GM19239 (cell line): ENCODE measurements at regions not wholly inside any gene's neighbourhood (a gene's known extent, or its start where the extent isn't known, plus 50 kb on each side); places are given as distances from the start of the nearest gene placed in this dataset.

Experiments used
- DNase-seq: peaks from one replicate; pipeline ENCODE4 v3.0.0; 2011; ENCODE audit warnings: low spot score; ENCODE audit not compliant: insufficient read length
- FAIRE-seq: peaks from 2 replicates; lab custom pipeline; 2011; peaks lifted over from hg19 to GRCh38; lab: Jason Lieb, UNC

GRCh38 chr22:49721211-49721763 is 106.4 kb downstream of the BRD1 start:
- FAIRE-seq (no peak), DNase-seq (no peak)

DNA sequence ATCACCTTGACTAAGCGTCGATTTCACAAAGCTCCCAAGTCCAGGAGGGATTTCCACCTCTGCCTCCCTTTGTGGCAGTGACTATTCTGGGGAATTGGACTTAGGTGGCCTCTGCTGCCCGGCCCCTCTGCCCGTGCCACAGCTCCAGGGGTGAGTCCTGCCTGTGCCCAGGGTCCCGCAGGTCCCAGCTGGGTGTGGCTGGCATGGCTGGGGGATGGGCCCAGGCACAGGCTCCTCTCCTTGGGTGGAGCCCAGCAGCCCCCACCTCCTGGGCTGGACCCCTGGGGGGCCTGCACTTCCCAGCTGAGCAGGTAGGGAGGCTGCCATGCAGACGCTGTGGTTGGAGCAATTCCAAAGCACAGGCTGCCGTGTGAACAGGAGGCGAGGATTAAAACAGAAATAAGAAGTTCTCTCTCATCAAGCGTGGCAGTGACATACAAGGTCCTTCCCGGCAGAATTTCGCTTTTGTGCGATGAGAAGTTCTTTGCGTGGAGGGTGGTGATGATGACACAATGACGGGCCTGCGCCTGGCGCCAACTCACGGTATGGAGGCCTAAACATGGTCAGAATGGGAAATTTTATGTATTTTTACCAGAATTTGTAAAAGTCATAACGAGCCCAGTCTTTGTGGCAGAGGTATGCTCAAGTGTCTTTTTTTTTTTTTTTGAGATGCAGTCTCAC is 107.3 kb downstream of the BRD1 start:
- FAIRE-seq (no peak), DNase-seq (no peak)

DNA sequence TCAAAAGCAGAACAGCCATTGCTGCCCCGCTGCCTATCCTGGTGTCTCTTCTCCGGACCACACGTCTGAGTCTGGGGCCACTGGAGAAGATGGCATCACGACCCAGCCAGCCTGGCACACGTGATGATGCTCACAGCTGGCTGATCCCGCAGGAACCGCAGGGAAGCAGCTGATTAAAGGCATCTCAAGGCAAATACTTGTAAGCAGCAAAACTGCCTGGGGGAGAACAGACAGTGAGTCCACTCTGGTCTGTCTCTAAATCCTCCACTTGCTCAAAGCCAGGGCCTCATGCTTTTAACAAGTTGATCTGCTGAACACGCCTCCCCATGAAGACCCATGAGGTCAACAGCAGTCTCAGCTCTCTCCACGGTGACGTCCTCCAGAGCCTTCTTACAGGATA is 108.6 kb downstream of the BRD1 start:
- DNase-seq (no peak), FAIRE-seq (no peak)

DNA sequence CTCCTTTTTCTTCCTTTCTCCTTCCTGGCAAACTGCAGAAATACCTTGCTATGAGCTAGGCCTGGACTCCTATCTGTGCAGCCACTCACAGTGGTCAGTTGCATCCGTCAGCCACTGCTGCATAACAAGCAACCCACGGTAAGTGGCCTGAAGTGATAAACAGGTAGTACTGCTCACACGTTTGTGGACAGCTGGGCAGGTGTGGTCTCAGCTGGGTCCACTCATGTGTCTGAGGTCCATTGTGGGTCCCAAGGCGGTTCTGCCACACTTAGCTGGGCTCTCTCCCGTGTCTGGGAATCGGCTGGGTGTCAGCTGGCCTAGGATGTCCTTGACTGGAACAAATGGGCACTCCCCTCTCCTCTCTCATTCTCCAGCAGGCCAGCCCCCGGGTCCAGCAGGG is 109.3 kb downstream of the BRD1 start:
- no peak for FAIRE-seq
- no peak for DNase-seq

- FAIRE-seq (no peak), DNase-seq (no peak)
Observed at GRCh38 chr22:49717322-49717919, 110.3 kb downstream of the BRD1 start.

DNA sequence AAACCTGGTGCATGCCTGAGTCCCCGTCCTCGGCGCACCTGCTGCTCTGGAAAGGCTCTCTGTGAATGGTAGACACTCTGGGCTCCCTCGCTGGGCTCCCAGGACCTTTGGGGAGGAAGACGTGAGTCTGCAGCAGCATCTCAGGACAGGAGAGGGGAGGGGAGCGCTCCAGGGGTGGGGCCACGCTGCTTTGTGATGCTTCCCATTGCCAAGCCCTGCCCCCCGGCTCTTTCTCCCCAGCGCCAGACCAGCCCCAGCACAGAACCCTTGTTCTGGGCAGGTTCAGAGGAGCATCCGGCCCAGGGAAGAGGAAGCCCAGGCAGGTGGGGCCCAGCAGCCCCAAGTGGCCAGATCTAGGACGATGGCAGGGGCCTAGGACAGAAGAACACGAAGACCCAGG is 111.2 kb downstream of the BRD1 start:
- no peak for FAIRE-seq
- DNase-seq: no peak

- no peak for FAIRE-seq
- no peak for DNase-seq
Observed at GRCh38 chr22:49715450-49715849, 112.2 kb downstream of the BRD1 start.

DNA sequence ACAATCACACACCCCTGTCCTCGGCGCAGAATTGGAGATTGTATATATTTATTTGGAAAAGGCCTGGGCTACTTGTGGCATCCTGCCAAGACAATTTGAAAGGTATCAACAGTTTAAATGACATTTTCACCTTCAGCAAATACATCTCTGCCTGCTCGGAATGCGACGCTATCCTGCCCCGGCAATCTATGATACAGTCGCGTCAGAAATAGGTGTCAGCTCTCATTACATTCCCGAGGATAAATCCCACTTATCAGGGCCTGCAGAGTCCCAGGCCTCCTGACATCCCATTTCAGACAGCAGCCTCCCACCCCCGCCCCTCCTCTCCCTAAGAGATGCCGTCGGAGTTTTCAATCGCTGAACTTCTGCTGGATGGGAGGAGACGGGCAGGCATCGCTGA is 114.7 kb downstream of the BRD1 start:
- DNase-seq (no peak), FAIRE-seq (no peak)

DNA sequence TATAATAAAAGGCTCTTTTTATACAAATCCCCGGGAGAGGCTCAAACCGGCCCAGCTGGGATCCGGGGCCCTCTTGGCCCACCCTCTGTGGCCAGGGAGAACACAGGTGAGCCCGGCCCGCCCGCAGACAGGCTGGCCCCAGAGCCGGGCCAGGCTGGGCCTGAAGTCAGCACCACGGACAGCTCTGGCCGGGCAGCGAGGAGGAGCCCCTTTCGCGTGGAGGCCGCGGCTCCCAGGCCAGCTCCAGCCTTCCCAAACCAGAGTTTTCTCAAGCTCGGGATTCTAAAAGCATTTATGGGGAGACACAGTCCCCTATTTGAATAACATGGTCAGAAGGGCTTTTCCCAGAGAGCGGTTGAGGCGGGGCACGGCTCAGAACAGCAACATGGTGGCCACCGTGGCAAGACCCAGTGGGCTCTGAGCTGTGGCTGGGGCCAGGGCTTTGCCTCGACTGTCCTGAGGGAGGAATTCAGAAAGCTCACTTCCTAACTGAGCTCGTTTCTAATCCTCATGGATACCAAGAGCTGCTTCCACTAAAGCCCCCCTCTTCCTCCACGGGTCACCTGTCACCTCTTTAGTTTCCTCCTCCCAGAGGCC is 115.4 kb downstream of the BRD1 start:
- FAIRE-seq (no peak), DNase-seq (no peak)

GRCh38 chr22:49710746-49711145 is 116.9 kb downstream of the BRD1 start:
- no peak for DNase-seq
- no peak for FAIRE-seq

DNA sequence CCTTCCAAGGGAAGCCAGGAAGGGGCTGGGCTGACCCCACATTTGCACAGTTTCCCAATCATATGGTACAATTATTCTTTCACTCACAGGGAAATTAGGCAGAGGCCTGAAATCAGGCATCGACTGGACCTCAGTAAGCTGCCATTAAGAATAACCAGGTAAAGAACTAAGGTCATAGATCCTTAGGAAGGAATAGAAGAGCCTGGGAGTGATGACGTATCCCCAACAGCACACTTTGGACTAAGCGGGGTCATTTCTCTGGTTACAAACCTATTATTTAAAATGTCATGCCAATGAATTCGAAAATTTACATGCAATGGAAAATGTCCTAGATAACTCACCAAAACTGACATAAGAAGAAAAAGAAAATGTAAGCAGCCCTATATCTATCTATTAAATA is 118.2 kb downstream of the BRD1 start:
- FAIRE-seq: no peak
- DNase-seq: no peak

DNA sequence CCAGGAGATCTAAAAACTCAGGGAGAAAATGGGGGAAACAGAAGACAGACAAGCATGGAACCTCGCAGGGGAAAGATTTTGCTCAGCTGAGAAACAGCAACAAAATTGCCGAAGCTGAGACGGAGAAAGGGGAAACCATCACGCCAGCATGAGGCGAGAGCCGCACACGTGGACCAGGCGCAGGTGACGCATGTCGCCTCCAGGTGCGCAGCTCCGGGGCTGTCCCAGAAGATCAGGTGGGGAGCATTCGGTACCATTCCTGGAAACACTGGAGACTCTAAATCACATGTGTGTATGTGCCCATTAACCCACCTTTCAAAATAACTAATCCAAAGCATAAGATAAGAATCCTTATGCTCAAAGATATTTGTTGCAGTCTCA is 121.7 kb downstream of the BRD1 start:
- FAIRE-seq (no peak), DNase-seq (no peak)

GRCh38 chr22:49705216-49705971 is 122.3 kb downstream of the BRD1 start:
- FAIRE-seq (no peak), DNase-seq (no peak)

DNA sequence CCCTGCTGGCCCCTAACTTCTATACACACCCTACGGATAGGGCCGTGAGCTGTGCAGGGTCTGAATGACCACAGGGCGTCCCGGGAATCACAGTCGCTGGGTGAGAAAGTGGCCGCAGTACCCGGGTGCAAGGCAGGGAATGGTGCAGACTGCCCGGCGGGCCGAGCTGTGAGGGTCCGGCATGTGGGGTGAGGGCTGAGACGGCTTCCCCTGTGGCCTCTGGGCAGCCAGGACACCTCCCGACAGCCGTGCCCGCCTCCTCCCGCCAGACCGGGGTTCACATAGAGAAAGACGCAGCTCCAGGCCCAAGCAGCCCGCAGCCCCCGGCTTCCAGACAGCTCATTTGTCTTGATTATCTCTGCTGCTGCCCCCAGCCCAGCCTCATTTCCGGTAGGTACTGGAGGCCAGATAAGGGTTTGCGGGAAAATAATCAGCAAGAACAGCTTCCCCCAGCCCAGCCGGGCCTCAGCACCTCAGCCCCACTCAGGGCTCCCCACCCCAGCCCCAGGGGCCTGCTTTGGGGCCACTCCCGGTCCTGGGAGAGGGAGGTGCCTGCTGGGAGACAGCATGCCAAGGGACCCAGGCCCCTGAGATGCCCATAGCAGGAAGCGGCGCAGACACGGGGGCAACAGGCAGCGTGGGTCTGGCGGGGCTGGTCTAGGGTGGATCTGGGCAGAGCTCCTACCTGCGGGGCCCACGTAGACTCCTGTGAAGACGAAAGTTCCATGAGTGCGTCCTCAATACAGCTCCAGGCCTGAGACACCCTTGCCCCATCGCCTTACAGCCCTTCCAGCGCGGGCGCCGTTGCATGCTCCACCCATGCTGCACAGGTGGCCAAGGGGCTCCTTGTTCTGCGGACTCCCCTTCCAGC is 123.1 kb downstream of the BRD1 start:
- DNase-seq: no peak
- no peak for FAIRE-seq

- FAIRE-seq: no peak
- no peak for DNase-seq
Observed at GRCh38 chr22:49703990-49704344, 123.7 kb downstream of the BRD1 start.

GRCh38 chr22:49703505-49703904 is 124.2 kb downstream of the BRD1 start:
- DNase-seq (no peak), FAIRE-seq (no peak)

- DNase-seq (no peak), FAIRE-seq (no peak)
Observed at GRCh38 chr22:49702068-49702397, 125.6 kb downstream of the BRD1 start.

DNA sequence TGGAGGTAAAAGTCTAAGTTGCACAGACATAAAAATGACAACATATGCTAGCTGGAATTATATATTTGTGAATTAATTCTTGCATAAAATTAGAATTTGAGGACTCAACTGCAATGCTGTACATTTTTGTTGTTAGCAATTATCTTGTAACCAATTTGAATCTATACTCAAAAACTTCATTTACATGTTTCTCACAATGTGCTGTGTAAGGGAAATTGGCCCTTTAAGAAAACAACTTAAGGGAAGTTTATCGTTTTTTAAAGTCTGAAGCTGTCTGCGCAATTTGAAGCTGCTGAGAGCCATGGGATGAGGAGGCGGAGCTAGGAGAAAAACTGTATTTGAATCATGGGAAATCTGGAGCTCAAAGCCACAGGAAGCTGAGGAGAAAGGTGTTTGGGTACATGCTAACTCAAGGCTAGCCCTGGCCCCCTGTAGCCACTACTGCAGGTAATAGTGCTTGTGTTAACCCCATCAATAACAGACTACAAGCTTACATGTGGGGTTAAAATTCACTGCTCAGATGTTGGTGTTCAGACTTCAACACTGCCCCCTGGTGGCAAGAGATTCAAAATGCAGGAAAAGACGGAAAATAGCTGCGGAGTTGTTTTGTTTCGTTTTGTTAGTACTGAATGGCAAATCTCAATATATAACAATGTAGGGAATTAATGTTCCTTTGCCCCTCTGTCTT is 126.1 kb downstream of the BRD1 start:
- DNase-seq (no peak), FAIRE-seq (no peak)

DNA sequence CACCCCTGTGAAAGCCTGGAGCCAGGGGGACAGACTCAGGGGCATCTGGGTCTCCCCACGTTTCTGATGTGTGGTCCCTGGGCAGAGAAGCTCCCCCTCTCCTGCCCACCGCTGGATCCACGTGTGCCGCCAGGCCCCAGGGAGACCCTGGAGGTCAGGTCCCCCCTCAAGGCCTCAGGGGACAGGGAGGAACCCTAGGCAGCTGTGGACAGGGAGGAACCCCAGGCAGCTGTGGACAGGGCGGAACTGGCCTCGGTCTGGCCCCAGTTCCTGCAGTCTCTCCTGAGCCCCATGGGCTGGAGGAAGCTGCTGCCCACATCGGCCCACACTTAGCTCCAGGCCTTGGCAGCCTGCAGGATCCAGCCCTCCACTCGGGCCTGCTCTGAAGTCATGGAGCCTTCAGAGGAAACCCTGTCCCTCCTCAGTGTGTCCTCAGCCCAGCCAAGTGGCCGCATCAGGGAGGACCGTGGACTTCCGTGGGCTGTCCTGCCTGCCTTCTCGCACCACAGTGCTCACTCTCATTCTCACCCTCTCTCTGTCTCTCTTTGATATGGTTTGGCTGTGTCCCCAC is 127.7 kb downstream of the BRD1 start:
- DNase-seq: no peak
- FAIRE-seq: no peak
